ENCODE measurements at regions not wholly inside any gene's neighbourhood (a gene's known extent, or its start where the extent isn't known, plus 50 kb on each side); places are given as distances from the start of the nearest gene placed in this dataset.

- no peak overlapping the region for H3K27ac ChIP-seq (ENCODE audit: low read length)
- H3K4me3 ChIP-seq (ENCODE audit: low read length) = no peak overlapping the region
- H3K36me3 ChIP-seq (ENCODE audit: insufficient read depth, low read length) = no peaks in the 10 kb centered on the region
- no peaks in the 10 kb centered on the region for H3K27me3 ChIP-seq (ENCODE audit: low read length)
- no peaks in the 10 kb centered on the region for H4K20me1 ChIP-seq (ENCODE audit: insufficient read depth, low read depth, low read length)
- H3K4me2 ChIP-seq (ENCODE audit: low read depth, low read length, poor library complexity, severe bottlenecking) = no peak overlapping the region
- DNase-seq = no peak
- no peaks in the 10 kb centered on the region for H3K9me2 ChIP-seq (replicated peaks; ENCODE audit: insufficient read depth, low read length)
- H3K9me3 ChIP-seq (ENCODE audit: low read length) = peaks cover 40% of the 10 kb centered on the region
- no peak overlapping the region for H2AFZ ChIP-seq (ENCODE audit: low read length)
- no peaks in the 10 kb centered on the region for H3K79me2 ChIP-seq (ENCODE audit: low read length)
- no peaks in the 10 kb centered on the region for H3K4me1 ChIP-seq (ENCODE audit: low read length)
- H3K9ac ChIP-seq (ENCODE audit: low read length) = no peak overlapping the region
Observed at GRCh38 chr4:160283081-160283480, 1180.2 kb downstream of the RAPGEF2 start.

DNA sequence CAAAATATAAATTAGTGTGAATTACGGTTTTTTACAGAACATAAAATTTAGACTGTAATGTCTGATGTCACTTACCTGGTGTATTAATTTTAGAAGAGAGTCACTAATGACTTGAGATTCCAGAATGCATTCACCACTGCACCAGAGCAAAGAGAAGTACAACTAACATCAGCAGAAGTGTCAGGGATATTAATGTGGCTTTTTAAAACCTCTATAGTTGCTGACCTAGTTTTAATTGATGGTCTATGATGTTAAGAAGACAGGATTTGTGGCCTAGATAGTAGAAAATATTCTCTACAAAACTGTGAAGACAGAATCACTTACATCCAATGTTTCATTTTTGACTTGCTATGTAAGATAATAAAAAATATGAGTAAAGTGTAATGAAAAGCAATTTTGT is 1181.6 kb downstream of the RAPGEF2 start:
- H4K20me1 ChIP-seq (ENCODE audit: insufficient read depth, low read depth, low read length) = no peaks in the 10 kb centered on the region

DNA sequence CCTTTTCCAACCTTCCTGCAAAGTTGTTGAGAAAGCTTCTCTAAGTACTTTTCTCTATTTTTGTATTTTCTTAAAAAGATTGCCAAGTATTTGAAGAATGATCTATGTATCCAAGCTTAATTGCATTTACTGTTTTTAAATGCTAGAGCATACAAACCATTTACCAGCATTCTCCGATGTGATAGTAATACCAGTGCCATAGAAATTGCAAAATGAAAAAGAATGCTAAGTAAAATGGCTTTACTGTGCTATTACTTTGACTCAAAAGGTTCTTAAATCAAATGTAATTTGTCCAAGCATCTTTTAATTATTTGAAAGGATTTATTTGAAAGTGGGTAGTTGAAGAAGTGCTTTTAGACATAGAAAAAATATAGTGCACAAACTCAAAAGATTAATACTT is 1183.2 kb downstream of the RAPGEF2 start:
- Histone ChIP-seq H3K27me3 (ENCODE audit: low read length) (no peaks in the 10 kb centered on the region), H3K4me3 (ENCODE audit: low read length) (no peak overlapping the region), H2AFZ (ENCODE audit: low read length) (no peak overlapping the region), H3K9ac (ENCODE audit: low read length) (no peak overlapping the region), H3K9me3 (ENCODE audit: low read length) (peaks cover 46% of the 10 kb centered on the region), H3K9me2 (replicated peaks; ENCODE audit: insufficient read depth, low read length) (no peaks in the 10 kb centered on the region), H3K27ac (ENCODE audit: low read length) (no peak overlapping the region), H3K4me2 (ENCODE audit: low read depth, low read length, poor library complexity, severe bottlenecking) (no peak overlapping the region), H3K79me2 (ENCODE audit: low read length) (no peaks in the 10 kb centered on the region), H4K20me1 (ENCODE audit: insufficient read depth, low read depth, low read length) (no peaks in the 10 kb centered on the region), H3K36me3 (ENCODE audit: insufficient read depth, low read length) (no peaks in the 10 kb centered on the region), H3K4me1 (ENCODE audit: low read length) (no peaks in the 10 kb centered on the region)
- DNase-seq = no peak

More for the DNA sequence above, 1181.6 kb downstream of the RAPGEF2 start:
- H3K9ac ChIP-seq (ENCODE audit: low read length) = no peak overlapping the region
- no peaks in the 10 kb centered on the region for H3K79me2 ChIP-seq (ENCODE audit: low read length)
- H3K9me3 ChIP-seq (ENCODE audit: low read length) = peaks cover 42% of the 10 kb centered on the region
- H3K4me2 ChIP-seq (ENCODE audit: low read depth, low read length, poor library complexity, severe bottlenecking) = no peak overlapping the region
- no peaks in the 10 kb centered on the region for H3K4me1 ChIP-seq (ENCODE audit: low read length)
- H3K9me2 ChIP-seq (replicated peaks; ENCODE audit: insufficient read depth, low read length) = no peaks in the 10 kb centered on the region
- H2AFZ ChIP-seq (ENCODE audit: low read length) = no peak overlapping the region
- H3K4me3 ChIP-seq (ENCODE audit: low read length) = no peak overlapping the region
- DNase-seq = no peak
- no peaks in the 10 kb centered on the region for H3K27me3 ChIP-seq (ENCODE audit: low read length)
- H3K36me3 ChIP-seq (ENCODE audit: insufficient read depth, low read length) = no peaks in the 10 kb centered on the region
- H3K27ac ChIP-seq (ENCODE audit: low read length) = no peak overlapping the region

- DNase-seq = no peak
- H3K27ac ChIP-seq (ENCODE audit: low read length) = no peak overlapping the region
- H3K4me1 ChIP-seq (ENCODE audit: low read length) = no peaks in the 10 kb centered on the region
- H3K9me2 ChIP-seq (replicated peaks; ENCODE audit: insufficient read depth, low read length) = no peaks in the 10 kb centered on the region
- H3K9me3 ChIP-seq (ENCODE audit: low read length) = peaks cover 56% of the 10 kb centered on the region
- H3K4me3 ChIP-seq (ENCODE audit: low read length) = no peak overlapping the region
- H3K4me2 ChIP-seq (ENCODE audit: low read depth, low read length, poor library complexity, severe bottlenecking) = no peak overlapping the region
- H3K36me3 ChIP-seq (ENCODE audit: insufficient read depth, low read length) = no peaks in the 10 kb centered on the region
- H2AFZ ChIP-seq (ENCODE audit: low read length) = no peak overlapping the region
- H3K27me3 ChIP-seq (ENCODE audit: low read length) = no peaks in the 10 kb centered on the region
- no peaks in the 10 kb centered on the region for H3K79me2 ChIP-seq (ENCODE audit: low read length)
- H4K20me1 ChIP-seq (ENCODE audit: insufficient read depth, low read depth, low read length) = no peaks in the 10 kb centered on the region
- no peak overlapping the region for H3K9ac ChIP-seq (ENCODE audit: low read length)
Observed at GRCh38 chr4:160296476-160296875, 1193.6 kb downstream of the RAPGEF2 start.

- no peak for DNase-seq
Observed at GRCh38 chr4:160299177-160299576, 1196.3 kb downstream of the RAPGEF2 start.

GRCh38 chr4:160299608-160300007 is 1196.7 kb downstream of the RAPGEF2 start:
- Histone ChIP-seq H3K4me3 (ENCODE audit: low read length) (no peak overlapping the region), H3K27me3 (ENCODE audit: low read length) (no peaks in the 10 kb centered on the region), H4K20me1 (ENCODE audit: insufficient read depth, low read depth, low read length) (no peaks in the 10 kb centered on the region), H3K4me1 (ENCODE audit: low read length) (no peaks in the 10 kb centered on the region), H2AFZ (ENCODE audit: low read length) (no peak overlapping the region), H3K4me2 (ENCODE audit: low read depth, low read length, poor library complexity, severe bottlenecking) (no peak overlapping the region), H3K9ac (ENCODE audit: low read length) (no peak overlapping the region), H3K79me2 (ENCODE audit: low read length) (no peaks in the 10 kb centered on the region), H3K9me3 (ENCODE audit: low read length) (peaks cover 39% of the 10 kb centered on the region), H3K9me2 (replicated peaks; ENCODE audit: insufficient read depth, low read length) (no peaks in the 10 kb centered on the region), H3K27ac (ENCODE audit: low read length) (no peak overlapping the region), H3K36me3 (ENCODE audit: insufficient read depth, low read length) (no peaks in the 10 kb centered on the region)
- DNase-seq = no peak

More at GRCh38 chr4:160299177-160299576, 1196.3 kb downstream of the RAPGEF2 start:
- no peaks in the 10 kb centered on the region for H3K9me2 ChIP-seq (replicated peaks; ENCODE audit: insufficient read depth, low read length)
- H3K4me2 ChIP-seq (ENCODE audit: low read depth, low read length, poor library complexity, severe bottlenecking) = no peak overlapping the region
- H3K27ac ChIP-seq (ENCODE audit: low read length) = no peak overlapping the region
- H3K4me3 ChIP-seq (ENCODE audit: low read length) = no peak overlapping the region
- no peaks in the 10 kb centered on the region for H3K79me2 ChIP-seq (ENCODE audit: low read length)
- no peaks in the 10 kb centered on the region for H4K20me1 ChIP-seq (ENCODE audit: insufficient read depth, low read depth, low read length)
- H2AFZ ChIP-seq (ENCODE audit: low read length) = no peak overlapping the region
- no peaks in the 10 kb centered on the region for H3K27me3 ChIP-seq (ENCODE audit: low read length)
- no peak overlapping the region for H3K9ac ChIP-seq (ENCODE audit: low read length)
- H3K4me1 ChIP-seq (ENCODE audit: low read length) = no peaks in the 10 kb centered on the region
- H3K9me3 ChIP-seq (ENCODE audit: low read length) = peaks cover 40% of the 10 kb centered on the region
- H3K36me3 ChIP-seq (ENCODE audit: insufficient read depth, low read length) = no peaks in the 10 kb centered on the region

DNA sequence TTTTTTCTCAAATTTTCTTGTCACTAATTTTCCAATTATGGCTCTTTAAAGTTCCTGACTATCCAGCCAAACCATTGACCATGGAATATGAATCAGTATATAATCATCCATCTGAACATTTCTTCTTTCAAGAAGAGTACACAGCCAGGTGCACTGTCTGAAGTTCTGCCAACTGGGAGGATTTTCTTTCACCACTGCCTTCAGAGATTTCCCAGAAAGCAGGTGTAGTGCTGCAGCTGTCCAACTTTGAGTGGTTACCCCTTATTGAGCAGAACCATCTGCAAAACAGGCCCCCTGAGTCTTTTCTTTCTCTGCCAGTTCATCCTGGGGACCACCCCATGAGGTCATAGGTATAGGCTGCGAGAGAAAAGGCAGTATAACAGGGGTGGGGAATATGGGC is 1213.2 kb downstream of the RAPGEF2 start:
- Histone ChIP-seq H3K9ac (ENCODE audit: low read length) (no peak overlapping the region), H3K9me3 (ENCODE audit: low read length) (peaks cover 52% of the 10 kb centered on the region), H3K79me2 (ENCODE audit: low read length) (no peaks in the 10 kb centered on the region), H3K4me1 (ENCODE audit: low read length) (no peaks in the 10 kb centered on the region), H4K20me1 (ENCODE audit: insufficient read depth, low read depth, low read length) (no peaks in the 10 kb centered on the region), H3K27me3 (ENCODE audit: low read length) (no peaks in the 10 kb centered on the region), H3K4me2 (ENCODE audit: low read depth, low read length, poor library complexity, severe bottlenecking) (no peak overlapping the region), H2AFZ (ENCODE audit: low read length) (no peak overlapping the region), H3K9me2 (replicated peaks; ENCODE audit: insufficient read depth, low read length) (no peaks in the 10 kb centered on the region), H3K4me3 (ENCODE audit: low read length) (no peak overlapping the region), H3K36me3 (ENCODE audit: insufficient read depth, low read length) (no peaks in the 10 kb centered on the region), H3K27ac (ENCODE audit: low read length) (no peak overlapping the region)
- DNase-seq = no peak

DNA sequence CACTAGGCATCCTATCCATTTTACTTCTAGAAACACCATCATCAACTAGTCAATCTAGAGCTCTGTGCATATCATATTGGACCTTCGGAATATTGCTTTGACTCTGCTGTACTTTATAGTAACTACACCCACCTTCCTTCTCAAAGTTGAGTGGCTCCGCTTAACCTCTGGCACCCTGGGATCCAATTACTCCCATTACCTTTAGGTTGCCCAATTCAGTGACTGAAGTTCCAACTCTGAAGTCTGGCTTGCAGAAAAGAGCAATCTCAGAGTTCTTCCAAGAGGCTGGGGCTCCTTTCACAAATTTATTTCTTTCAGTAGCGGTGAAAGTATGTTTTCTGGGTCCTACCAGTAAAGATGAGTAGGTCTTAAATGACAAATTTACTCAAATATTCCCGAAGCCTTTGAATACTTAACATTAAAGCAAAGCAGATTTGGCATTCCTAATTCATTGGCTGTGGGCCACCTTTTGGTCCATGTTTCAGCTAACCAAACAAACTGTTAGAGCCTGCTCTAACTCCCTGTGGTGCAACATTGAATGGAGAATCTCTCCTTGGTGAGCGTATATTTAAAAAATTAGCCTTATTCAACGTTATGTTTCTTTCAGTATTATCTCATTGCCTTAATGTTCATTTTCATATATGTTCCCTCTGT is 1215.8 kb downstream of the RAPGEF2 start:
- H3K4me1 ChIP-seq (ENCODE audit: low read length) = no peaks in the 10 kb centered on the region
- H3K4me2 ChIP-seq (ENCODE audit: low read depth, low read length, poor library complexity, severe bottlenecking) = no peak overlapping the region
- no peak overlapping the region for H3K27ac ChIP-seq (ENCODE audit: low read length)
- H2AFZ ChIP-seq (ENCODE audit: low read length) = no peak overlapping the region
- H3K79me2 ChIP-seq (ENCODE audit: low read length) = no peaks in the 10 kb centered on the region
- no peaks in the 10 kb centered on the region for H3K36me3 ChIP-seq (ENCODE audit: insufficient read depth, low read length)
- no peaks in the 10 kb centered on the region for H3K9me2 ChIP-seq (replicated peaks; ENCODE audit: insufficient read depth, low read length)
- peaks cover 42% of the 10 kb centered on the region for H3K9me3 ChIP-seq (ENCODE audit: low read length)
- no peaks in the 10 kb centered on the region for H4K20me1 ChIP-seq (ENCODE audit: insufficient read depth, low read depth, low read length)
- no peak overlapping the region for H3K9ac ChIP-seq (ENCODE audit: low read length)
- no peaks in the 10 kb centered on the region for H3K27me3 ChIP-seq (ENCODE audit: low read length)
- no peak overlapping the region for H3K4me3 ChIP-seq (ENCODE audit: low read length)
- no peak for DNase-seq

Data from Karpas-422 (cell line).